HG03196 (cell line): ENCODE measurements at regions not wholly inside any gene's neighbourhood (a gene's known extent, or its start where the extent isn't known, plus 50 kb on each side); places are given as distances from the start of the nearest gene placed in this dataset.

Experiments used
- ATAC-seq: cut with Tn5 transposase; IDR thresholded peaks from one replicate; pipeline ENCODE4 v1.9.1; 2021; ENCODE audit not compliant: unreplicated experiment

DNA sequence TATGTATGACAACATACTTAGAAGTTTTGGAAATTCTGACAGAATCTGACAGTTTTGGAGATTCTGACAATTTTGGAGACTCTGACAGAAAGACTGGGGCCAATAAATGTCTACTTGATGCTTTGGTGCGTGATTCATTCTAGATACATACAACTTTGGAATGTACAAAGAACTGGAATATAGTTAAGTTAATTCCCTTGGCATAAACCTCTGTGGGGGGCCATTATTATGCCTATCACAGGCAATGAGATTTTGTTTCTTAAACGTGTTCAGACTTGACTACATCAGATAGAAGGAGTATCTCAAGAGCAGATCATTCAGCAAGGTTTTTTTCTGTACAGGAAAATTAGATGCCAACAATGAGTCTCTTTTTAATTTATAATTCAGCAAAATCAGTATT lies 617.6 kb upstream of the ZNF717 start:
- no peak for ATAC-seq

DNA sequence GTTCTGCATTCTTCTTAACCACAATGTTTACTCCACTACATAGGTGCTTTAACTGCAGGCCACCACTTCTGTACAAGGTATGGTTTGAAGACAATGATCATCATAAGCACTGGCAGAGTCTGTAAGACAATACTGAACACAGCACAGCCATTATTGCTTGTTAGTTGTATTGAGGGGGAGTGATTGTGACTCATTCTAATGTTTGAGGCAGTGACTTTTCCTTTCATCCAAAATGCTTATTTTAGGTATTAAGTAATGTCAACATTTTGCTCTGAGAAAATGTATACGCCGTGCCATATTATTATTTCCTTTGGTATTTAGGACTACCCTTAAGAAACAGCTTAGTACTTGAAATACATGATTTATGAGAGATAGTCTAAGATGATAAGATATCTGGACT lies 618.2 kb upstream of the ZNF717 start:
- no peak for ATAC-seq

- no peak for ATAC-seq
Observed at GRCh38 chr3:76405196-76405595, 619.8 kb upstream of the ZNF717 start.

DNA sequence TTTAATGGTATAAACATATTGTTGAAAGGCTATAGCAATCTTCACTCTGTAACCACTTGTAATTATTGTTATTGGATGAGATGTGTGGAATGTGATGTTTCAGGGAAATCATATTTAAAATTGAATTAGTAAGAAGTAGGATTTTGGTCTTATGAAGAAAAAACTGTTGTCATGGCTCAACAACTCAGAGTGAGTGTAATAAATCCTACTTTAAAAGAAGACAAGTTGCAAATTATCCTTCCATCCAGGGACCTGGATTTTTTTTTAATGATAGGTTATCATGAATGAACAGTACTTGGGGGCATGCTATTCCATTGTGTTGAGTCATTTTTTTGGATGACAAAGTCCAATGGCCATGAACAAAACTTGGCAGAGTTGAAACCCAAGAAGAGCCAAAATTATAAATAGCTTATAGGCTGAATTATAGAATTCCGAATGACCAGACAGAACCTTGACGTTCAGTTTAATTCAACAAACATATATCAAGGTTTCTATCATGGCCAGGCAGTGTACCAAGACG lies 625.5 kb upstream of the ZNF717 start:
- ATAC-seq, result no peak

GRCh38 chr3:76415384-76415783 lies 624.5 kb upstream of the ROBO2 start:
- ATAC-seq, result no peak

GRCh38 chr3:76429581-76430177 lies 610.2 kb upstream of the ROBO2 start:
- no peak for ATAC-seq

DNA sequence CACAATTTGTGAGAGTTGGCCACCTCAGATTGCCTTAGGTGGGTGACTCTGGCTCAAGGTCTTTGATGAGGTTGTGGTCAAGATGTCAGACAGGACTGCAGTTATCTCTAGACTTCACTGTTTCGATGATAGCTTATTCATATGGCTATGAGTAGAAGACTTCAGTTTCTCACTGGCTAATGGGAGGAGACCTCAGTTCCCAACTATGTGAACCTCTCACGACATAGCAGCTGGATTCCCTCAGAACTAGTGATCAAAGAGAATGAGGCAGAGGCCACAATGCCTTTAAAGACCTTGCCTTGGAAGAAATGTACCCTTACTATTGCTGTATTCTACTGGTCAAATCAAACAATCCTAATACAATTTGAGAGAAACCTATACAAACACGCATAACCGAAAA lies 607.5 kb upstream of the ROBO2 start:
- ATAC-seq, result no peak

DNA sequence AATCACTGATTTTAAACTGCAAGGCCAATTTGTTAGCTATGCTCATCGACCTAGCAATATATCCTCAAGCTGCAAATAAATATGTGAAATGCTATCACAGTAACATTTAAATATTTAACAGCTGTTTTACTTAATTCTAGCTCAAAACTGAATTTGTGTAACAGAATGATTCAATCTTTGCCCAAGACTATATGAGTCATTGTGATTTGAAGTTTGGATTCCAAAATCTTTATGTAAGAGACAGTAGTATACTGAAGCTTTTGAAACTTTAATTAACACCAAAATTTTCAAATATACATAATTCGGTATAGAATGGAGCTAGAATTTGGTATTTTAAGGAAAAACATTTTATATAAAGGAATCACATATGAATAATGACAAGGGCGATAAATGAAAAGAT lies 603.0 kb upstream of the ROBO2 start:
- ATAC-seq, result no peak

DNA sequence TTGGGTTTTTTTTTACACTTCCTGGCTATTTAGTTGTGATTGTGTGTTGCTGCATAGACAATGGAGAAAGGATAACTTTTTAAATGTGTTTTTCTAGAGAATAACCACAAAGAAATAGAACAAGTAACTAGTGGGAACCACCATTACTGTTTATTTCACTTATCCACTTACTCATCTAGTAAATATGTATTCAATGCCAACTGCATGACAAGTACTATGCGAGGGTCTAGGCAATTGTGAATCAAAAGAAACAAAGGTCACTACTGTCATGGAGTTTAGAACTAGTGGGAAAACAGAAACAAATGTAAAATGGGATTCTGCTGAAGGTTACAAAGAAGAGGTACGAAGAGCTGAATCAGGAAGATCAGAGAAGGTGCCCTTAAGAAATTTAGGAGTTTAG lies 600.9 kb upstream of the ROBO2 start:
- no peak for ATAC-seq

DNA sequence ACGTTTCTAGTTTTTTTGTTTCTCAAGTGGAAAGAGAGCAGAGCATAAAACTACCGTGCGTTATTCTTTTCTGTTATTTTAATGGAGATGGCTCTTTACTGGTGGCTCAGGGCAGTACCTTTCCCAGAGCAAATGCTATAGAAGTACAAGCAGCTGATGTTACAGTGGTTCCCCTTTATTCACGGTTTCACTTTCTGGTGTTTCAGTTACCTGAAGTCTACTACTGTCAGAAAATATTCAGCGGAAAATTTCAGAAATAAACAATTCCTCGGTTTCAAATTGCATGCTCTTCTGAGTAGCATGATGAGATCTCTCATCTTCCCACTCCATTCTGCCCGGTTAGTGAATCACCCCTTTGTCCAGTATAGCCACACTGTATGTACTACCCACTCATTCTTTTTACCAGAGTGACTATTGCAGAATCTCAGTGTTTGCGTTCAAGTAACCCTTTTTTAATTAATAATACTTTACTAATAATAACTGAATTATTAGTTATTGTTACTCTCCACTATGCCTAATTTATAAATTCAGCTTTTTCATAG lies 597.5 kb upstream of the ROBO2 start:
- no peak for ATAC-seq

GRCh38 chr3:76456322-76456721 lies 583.6 kb upstream of the ROBO2 start:
- ATAC-seq, result no peak

DNA sequence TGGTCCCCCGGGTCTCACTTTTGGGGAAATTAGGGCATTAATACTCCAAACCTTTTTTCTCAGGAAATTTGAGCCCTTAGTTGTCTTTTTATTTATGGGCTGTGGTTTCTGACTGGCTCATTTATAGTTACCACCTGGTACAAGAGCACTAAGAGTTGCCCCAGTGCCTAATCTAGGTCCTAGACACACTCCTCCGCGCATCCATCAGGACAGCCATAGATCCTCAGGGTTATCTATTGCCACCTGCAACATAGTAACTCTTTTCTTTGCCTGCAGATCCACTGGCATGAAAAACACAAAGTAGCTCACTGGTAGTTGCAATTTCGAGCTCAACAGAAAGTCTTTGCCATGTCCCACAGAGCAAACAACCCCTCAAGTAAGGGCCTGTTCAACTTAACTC lies 576.4 kb upstream of the ROBO2 start:
- ATAC-seq, result no peak

- no peak for ATAC-seq
Observed at GRCh38 chr3:76470285-76470684, 569.6 kb upstream of the ROBO2 start.

- no peak for ATAC-seq
Observed at GRCh38 chr3:76474632-76475031, 565.3 kb upstream of the ROBO2 start.

- ATAC-seq, result no peak
Observed at GRCh38 chr3:76479161-76479650, 560.7 kb upstream of the ROBO2 start.

- no peak for ATAC-seq
Observed at GRCh38 chr3:76482510-76482909, 557.4 kb upstream of the ROBO2 start.

GRCh38 chr3:76487446-76487845 lies 552.5 kb upstream of the ROBO2 start:
- no peak for ATAC-seq

GRCh38 chr3:76490064-76490463 lies 549.8 kb upstream of the ROBO2 start:
- ATAC-seq, result no peak

- ATAC-seq, result no peak
Observed at GRCh38 chr3:76495216-76495615, 544.7 kb upstream of the ROBO2 start.

GRCh38 chr3:76497636-76498035 lies 542.3 kb upstream of the ROBO2 start:
- no peak for ATAC-seq

- no peak for ATAC-seq
Observed at GRCh38 chr3:76500746-76501275, 539.1 kb upstream of the ROBO2 start.

GRCh38 chr3:76501315-76501714 lies 538.6 kb upstream of the ROBO2 start:
- no peak for ATAC-seq

DNA sequence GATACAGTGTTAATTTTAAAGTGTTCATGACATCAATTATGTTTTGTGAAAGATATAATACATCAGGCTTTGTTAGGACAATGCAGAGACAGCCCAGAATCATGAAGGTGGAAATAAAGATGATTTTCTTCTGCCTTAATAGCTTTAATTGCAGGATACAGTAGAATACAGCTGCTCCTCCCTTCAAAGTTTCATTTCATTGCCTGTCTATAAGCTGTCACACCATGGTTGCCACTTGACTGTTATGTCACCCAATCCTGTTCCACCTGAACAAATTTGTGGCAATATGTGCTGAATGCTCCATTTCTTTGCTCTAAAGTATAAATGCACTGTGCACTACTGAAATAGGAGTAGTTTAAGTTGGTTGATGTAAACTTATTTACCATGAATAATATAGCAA lies 537.8 kb upstream of the ROBO2 start:
- ATAC-seq, result no peak
